Dendritic cell treated with granulocyte-macrophage colony-stimulating factor and Interleukin-4, amounts not matched to agents 40 ng/mL and 50 ng/mL, for 4 days (primary cell): ENCODE measurements at regions not wholly inside any gene's neighbourhood (a gene's known extent, or its start where the extent isn't known, plus 50 kb on each side); places are given as distances from the start of the nearest gene placed in this dataset.
"Not testable (repeated sequence)": the region's sequence is repeated elsewhere in the genome, so short reads cannot be mapped to it uniquely, and the experiment has no call there.

Source experiments
- H3K27ac Mint-ChIP-seq: one replicate; pipeline ENCODE4 v1.8.0; 2022; ENCODE audit warnings: mild to moderate bottlenecking, mixed read lengths
- H3K27me3 Mint-ChIP-seq: one replicate; pipeline ENCODE4 v1.8.0; 2022; ENCODE audit warnings: mild to moderate bottlenecking, mixed read lengths
- H3K36me3 Mint-ChIP-seq: one replicate; pipeline ENCODE4 v1.8.0; 2022; ENCODE audit warnings: low read depth, mixed read lengths
- H3K4me1 Mint-ChIP-seq: one replicate; pipeline ENCODE4 v1.8.0; 2022; ENCODE audit warnings: low read depth, mixed read lengths
- H3K4me3 Mint-ChIP-seq: one replicate; pipeline ENCODE4 v1.8.0; 2022; ENCODE audit warnings: mild to moderate bottlenecking, moderate library complexity, mixed read lengths
- H3K9me3 Mint-ChIP-seq: one replicate; pipeline ENCODE4 v1.8.0; 2022; ENCODE audit warnings: mixed read lengths
- intact Hi-C: fragments of 100-400 bp; cut with micrococcal nuclease; formaldehyde crosslinking; loops from one replicate; pipeline ENCODE4 v1.15.0; 2022

- H3K9me3 Mint-ChIP-seq, H3K27ac Mint-ChIP-seq, H3K27me3 Mint-ChIP-seq, H3K36me3 Mint-ChIP-seq, intact Hi-C loops, H3K4me1 Mint-ChIP-seq, H3K4me3 Mint-ChIP-seq: not testable (repeated sequence)
These were observed 83.2 kb upstream of the ARID5B start for GRCh38 chr10:61818251-61818650.

DNA sequence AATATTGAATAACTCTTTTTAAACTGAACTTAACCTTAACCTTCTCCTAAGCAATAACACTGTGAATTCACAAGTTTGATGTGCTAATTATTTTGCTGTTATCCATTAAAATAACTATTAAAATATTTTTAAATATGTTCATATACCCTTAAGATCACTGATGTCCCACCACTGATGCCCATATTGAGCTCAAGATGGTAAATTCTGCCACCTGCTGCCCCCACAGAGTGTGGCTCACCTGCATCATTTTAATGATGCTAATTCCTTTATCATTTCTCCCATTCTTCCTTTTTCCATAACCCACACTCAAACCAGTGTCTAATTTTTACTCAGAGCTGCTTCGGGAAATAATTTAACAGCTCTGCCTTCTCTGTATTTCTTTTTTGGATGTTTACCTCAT, 82.3 kb upstream of the ARID5B start:
- no peaks in the 10 kb centered on the region for H3K9me3 Mint-ChIP-seq
- no peaks in the 10 kb centered on the region for H3K4me1 Mint-ChIP-seq
- H3K27ac Mint-ChIP-seq: no peak overlapping the region
- intact Hi-C loops: no loop called here
- H3K4me3 Mint-ChIP-seq: no peak overlapping the region
- H3K27me3 Mint-ChIP-seq: no peaks in the 10 kb centered on the region
- no peaks in the 10 kb centered on the region for H3K36me3 Mint-ChIP-seq

DNA sequence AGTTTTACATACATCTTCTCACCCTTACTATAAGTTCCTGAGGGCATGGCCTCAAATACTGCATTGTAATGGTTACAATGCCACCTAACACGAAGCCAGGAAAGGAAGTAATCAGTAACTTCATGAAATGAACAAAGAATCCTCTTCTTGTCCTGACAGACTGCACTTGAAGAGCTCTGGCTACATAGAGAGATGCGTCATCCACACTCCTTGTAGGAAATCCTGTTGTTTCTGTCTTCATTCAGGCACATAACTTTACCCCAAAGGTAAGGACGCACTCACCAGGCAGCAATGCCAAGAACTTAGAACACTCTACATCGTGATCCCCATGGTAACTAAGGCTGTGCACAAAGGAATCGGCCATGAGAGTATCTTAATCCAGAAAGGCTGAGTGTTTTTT, 80.3 kb upstream of the ARID5B start:
- H3K36me3 Mint-ChIP-seq: no peaks in the 10 kb centered on the region
- intact Hi-C loops: no loop called here
- no peaks in the 10 kb centered on the region for H3K4me1 Mint-ChIP-seq
- no peaks in the 10 kb centered on the region for H3K9me3 Mint-ChIP-seq
- H3K4me3 Mint-ChIP-seq: no peak overlapping the region
- H3K27ac Mint-ChIP-seq: no peak overlapping the region
- no peaks in the 10 kb centered on the region for H3K27me3 Mint-ChIP-seq

DNA sequence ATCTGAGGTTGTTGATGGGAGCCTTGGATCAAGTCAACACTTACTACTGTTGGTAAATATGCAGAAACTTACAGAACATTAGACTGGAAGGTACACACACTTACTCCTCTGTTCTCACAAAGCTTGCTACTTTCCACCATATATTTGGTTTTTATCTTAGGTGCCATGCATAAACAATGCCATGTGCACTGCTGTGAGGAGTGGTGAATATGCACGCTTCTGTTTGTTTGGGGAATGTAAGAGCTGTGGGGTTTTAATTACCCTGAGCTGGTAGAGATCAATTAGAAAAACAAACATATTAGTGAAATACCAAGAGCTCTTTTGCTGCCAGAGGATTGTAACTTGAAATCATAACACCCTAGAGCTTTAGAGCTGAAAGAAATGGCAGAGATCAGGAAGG, 79.8 kb upstream of the ARID5B start:
- Mint-ChIP-seq H3K27ac (no peak overlapping the region), H3K36me3 (no peaks in the 10 kb centered on the region), H3K27me3 (no peaks in the 10 kb centered on the region), H3K9me3 (no peaks in the 10 kb centered on the region), H3K4me1 (no peaks in the 10 kb centered on the region), H3K4me3 (no peak overlapping the region)
- intact Hi-C loops: no loop called here

DNA sequence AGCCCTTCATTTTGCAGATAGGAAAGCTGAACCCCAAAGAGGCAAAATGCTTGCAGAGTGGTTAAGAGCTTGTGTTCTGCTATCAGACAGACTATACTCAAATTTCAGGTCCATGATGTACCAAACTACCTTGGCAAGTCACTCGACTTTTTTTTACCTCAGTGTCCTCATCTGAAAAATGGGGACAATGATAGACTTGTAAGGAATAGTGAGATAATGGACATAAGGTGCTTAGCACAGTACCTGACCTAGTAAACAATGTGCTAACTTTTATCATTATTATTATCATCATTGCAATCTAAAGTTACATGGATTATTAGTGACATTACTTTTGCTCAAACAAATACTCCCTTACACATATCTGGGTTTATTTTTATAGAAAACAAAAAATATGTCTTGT, 79.4 kb upstream of the ARID5B start:
- no peak overlapping the region for H3K4me3 Mint-ChIP-seq
- no peaks in the 10 kb centered on the region for H3K4me1 Mint-ChIP-seq
- H3K27me3 Mint-ChIP-seq: no peaks in the 10 kb centered on the region
- no peak overlapping the region for H3K27ac Mint-ChIP-seq
- H3K36me3 Mint-ChIP-seq: no peaks in the 10 kb centered on the region
- intact Hi-C loops: no loop called here
- H3K9me3 Mint-ChIP-seq: no peaks in the 10 kb centered on the region

DNA sequence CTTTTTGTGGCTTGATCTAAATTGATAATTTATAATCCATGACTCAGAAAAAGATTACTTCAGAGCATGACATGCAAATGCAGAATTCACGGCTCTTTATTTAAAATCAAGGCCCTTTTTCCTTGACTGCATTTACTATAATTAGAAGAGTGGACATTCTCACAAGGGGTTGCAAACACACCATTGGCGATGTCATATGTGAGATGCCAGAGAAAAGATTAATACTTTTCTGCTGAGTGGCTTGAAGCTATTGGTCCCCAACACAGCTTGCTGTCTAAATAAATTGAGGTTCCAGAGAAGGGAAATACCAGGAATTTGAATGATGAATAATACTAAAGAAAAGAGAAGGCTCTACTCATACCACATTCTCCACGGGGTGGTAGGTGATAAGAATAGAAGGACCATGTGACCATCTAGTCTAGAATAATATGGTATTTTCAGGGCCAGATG, 78.7 kb upstream of the ARID5B start:
- H3K27ac Mint-ChIP-seq: no peak overlapping the region
- H3K4me3 Mint-ChIP-seq: no peak overlapping the region
- H3K27me3 Mint-ChIP-seq: no peaks in the 10 kb centered on the region
- no peaks in the 10 kb centered on the region for H3K4me1 Mint-ChIP-seq
- no peaks in the 10 kb centered on the region for H3K36me3 Mint-ChIP-seq
- intact Hi-C loops: no loop called here
- H3K9me3 Mint-ChIP-seq: no peaks in the 10 kb centered on the region

GRCh38 chr10:61825001-61825400, 76.5 kb upstream of the ARID5B start:
- Mint-ChIP-seq H3K36me3 (no peaks in the 10 kb centered on the region), H3K4me1 (no peaks in the 10 kb centered on the region), H3K4me3 (no peak overlapping the region), H3K9me3 (no peaks in the 10 kb centered on the region), H3K27me3 (no peaks in the 10 kb centered on the region), H3K27ac (no peak overlapping the region)
- intact Hi-C loops: no loop called here

- no peak overlapping the region for H3K4me3 Mint-ChIP-seq
- H3K27me3 Mint-ChIP-seq: no peaks in the 10 kb centered on the region
- H3K9me3 Mint-ChIP-seq: no peaks in the 10 kb centered on the region
- no peaks in the 10 kb centered on the region for H3K36me3 Mint-ChIP-seq
- no peak overlapping the region for H3K27ac Mint-ChIP-seq
- no peaks in the 10 kb centered on the region for H3K4me1 Mint-ChIP-seq
- intact Hi-C loops: no loop called here
These were observed 75.9 kb upstream of the ARID5B start for GRCh38 chr10:61825628-61826027.

DNA sequence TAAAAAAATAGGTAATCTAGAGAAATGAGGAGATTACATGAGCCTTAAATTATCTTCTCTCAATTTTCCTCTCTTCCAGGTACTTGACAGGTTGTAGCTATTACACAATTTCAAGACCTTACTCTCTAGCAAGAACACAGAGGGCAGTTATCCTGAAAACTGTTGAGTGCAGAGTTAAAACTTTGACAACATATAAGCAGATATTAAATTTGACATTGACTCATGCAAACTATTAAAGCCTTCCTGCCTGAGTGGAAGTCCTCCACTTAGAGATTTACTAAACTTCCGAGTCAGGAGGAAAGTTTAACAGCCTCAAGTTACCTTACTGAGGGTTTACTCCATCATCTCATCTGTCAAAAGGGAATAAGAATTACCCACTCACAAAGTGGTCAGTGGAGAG, 73.5 kb upstream of the ARID5B start:
- no peak overlapping the region for H3K27ac Mint-ChIP-seq
- H3K4me3 Mint-ChIP-seq: no peak overlapping the region
- H3K27me3 Mint-ChIP-seq: no peaks in the 10 kb centered on the region
- intact Hi-C loops: no loop called here
- H3K4me1 Mint-ChIP-seq: no peaks in the 10 kb centered on the region
- H3K9me3 Mint-ChIP-seq: no peaks in the 10 kb centered on the region
- no peaks in the 10 kb centered on the region for H3K36me3 Mint-ChIP-seq

- Mint-ChIP-seq H3K27me3 (no peaks in the 10 kb centered on the region), H3K36me3 (no peaks in the 10 kb centered on the region), H3K4me1 (no peaks in the 10 kb centered on the region), H3K27ac (no peak overlapping the region), H3K4me3 (no peak overlapping the region), H3K9me3 (no peaks in the 10 kb centered on the region)
- intact Hi-C loops: no loop called here
These were observed 72.7 kb upstream of the ARID5B start for GRCh38 chr10:61828788-61829187.

DNA sequence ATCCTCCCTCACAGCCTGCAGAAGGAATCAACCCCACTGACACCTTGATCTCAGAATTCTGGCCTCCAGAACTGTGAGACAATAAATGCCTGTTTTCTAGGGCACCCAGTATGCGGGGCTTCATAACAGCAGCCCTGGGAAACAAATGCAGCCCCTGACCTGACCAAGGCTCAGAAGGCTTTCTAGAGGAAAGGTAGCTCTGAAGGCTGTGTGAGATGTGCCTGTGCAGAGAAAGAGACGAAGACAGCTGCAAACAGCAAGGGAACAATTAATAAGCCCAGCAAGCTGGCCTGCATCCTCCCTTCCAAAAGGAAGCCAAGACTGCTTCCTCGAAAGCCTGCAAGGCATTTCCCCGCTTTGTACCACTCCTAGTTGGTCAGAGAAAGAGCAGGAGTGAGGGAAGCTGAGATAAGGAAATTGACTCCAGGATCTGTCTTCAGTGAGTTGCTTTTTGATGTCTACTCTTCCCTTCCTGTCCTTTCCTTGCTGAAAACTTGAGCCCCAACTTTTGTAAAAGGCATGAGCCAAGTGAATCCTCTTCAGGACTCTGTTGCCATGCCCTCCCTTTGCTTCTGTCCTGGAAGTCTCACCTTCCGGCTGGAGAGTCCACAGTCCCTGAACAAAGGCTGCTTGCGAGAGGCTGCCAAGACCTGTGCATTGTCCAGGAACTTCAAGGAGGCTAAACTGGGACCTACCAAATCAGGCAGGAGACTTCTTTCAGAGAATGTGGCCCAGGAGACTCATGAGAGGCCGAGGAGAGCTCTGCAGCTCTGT, 71.2 kb upstream of the ARID5B start:
- no peak overlapping the region for H3K4me3 Mint-ChIP-seq
- intact Hi-C loops: loop anchor here (10.0 kb wide), 1 partner anchor 685 kb away; no protein-coding TSS in a partner anchor
- no peak overlapping the region for H3K27ac Mint-ChIP-seq
- H3K36me3 Mint-ChIP-seq: no peaks in the 10 kb centered on the region
- no peaks in the 10 kb centered on the region for H3K4me1 Mint-ChIP-seq
- no peaks in the 10 kb centered on the region for H3K9me3 Mint-ChIP-seq
- no peaks in the 10 kb centered on the region for H3K27me3 Mint-ChIP-seq

DNA sequence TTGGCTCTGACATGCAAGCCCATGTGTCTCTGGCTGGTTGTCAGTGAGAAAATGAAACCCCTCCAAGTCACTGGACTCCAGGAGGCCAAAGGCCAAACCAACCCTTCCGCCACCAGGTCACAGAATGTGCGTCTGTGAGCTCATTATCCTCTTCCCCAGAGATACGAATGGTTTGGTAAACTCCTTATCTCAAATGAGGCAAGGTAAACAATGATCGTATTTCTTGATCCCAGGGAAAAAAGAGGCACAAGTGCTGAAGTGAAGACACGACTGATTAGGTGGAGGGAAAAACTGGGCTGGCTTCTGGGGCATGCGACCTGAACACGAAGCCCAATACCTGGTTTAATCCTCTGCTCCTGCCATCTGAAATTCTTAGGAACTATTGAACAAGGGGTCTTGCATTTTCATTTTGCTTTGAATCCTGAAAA, 70.6 kb upstream of the ARID5B start:
- intact Hi-C loops: loop anchor here (10.0 kb wide), 1 partner anchor 686 kb away; no protein-coding TSS in a partner anchor
- Mint-ChIP-seq H3K9me3 (no peaks in the 10 kb centered on the region), H3K4me3 (no peak overlapping the region), H3K4me1 (no peaks in the 10 kb centered on the region), H3K36me3 (no peaks in the 10 kb centered on the region), H3K27ac (no peak overlapping the region), H3K27me3 (no peaks in the 10 kb centered on the region)

- intact Hi-C loops: loop anchor here (10.0 kb wide), 1 partner anchor 688 kb away; no protein-coding TSS in a partner anchor
- Mint-ChIP-seq H3K4me3 (no peak overlapping the region), H3K27ac (no peak overlapping the region), H3K9me3 (no peaks in the 10 kb centered on the region), H3K4me1 (no peaks in the 10 kb centered on the region), H3K27me3 (no peaks in the 10 kb centered on the region), H3K36me3 (no peaks in the 10 kb centered on the region)
These were observed 68.5 kb upstream of the ARID5B start for GRCh38 chr10:61832866-61833481.

- Mint-ChIP-seq H3K27ac (no peak overlapping the region), H3K4me1 (no peaks in the 10 kb centered on the region), H3K36me3 (no peaks in the 10 kb centered on the region), H3K27me3 (no peaks in the 10 kb centered on the region), H3K9me3 (no peaks in the 10 kb centered on the region), H3K4me3 (no peak overlapping the region)
- intact Hi-C loops: loop anchor here (10.0 kb wide), 1 partner anchor 690 kb away; no protein-coding TSS in a partner anchor
These were observed 67.0 kb upstream of the ARID5B start for GRCh38 chr10:61834519-61834918.
